Endothelial cell of umbilical vein (primary cell): ENCODE measurements at regions not wholly inside any gene's neighbourhood (a gene's known extent, or its start where the extent isn't known, plus 50 kb on each side); places are given as distances from the start of the nearest gene placed in this dataset.

Experiments
- EZH2 ChIP-seq: IDR thresholded peaks from 2 replicates; pipeline ENCODE4 v1.6.1; 2012; ENCODE audit warnings: borderline replicate concordance, low read depth, mild to moderate bottlenecking, moderate library complexity, low read length, inconsistent platforms; ENCODE audit not compliant: severe bottlenecking
- FOS ChIP-seq: IDR thresholded peaks from 2 replicates; pipeline ENCODE4 v1.6.1; 2011; ENCODE audit warnings: mild to moderate bottlenecking, low read length, moderate library complexity, borderline replicate concordance; ENCODE audit not compliant: insufficient read depth
- JUN ChIP-seq: IDR thresholded peaks from 2 replicates; pipeline ENCODE4 v1.6.1; 2011; ENCODE audit warnings: borderline replicate concordance, low read depth; ENCODE audit not compliant: insufficient read length, insufficient read depth
- MYC ChIP-seq: IDR thresholded peaks from one replicate; pipeline ENCODE4 v1.6.1; 2011; ENCODE audit warnings: mild to moderate bottlenecking, low read depth, low read length
- POLR2A ChIP-seq: IDR thresholded peaks from 2 replicates; pipeline ENCODE4 v1.6.1; 2012; ENCODE audit warnings: low read depth, mild to moderate bottlenecking, control low read depth, low read length
- POLR2AphosphoS5 ChIP-seq: IDR thresholded peaks from 2 replicates; pipeline ENCODE4 v1.6.1; 2012; ENCODE audit warnings: low read depth, mild to moderate bottlenecking, control low read depth, low read length, moderate library complexity; ENCODE audit not compliant: insufficient read depth
- TF ChIP-seq, protein P1 (sequence below), 2 donors: IDR thresholded peaks; 1 replicate in 1 of 2; 2 replicates in 1 of 2; pipeline ENCODE4 v1.5.1; 2011; ENCODE audit warnings: low read length in 2 of 2, mild to moderate bottlenecking in 2 of 2, moderate library complexity in 2 of 2, control low read depth in 1 of 2, inconsistent platforms in 1 of 2, low read depth in 1 of 2; ENCODE audit not compliant: insufficient read depth in 1 of 2; ENCODE audit errors: extremely low read depth in 1 of 2

DNA sequence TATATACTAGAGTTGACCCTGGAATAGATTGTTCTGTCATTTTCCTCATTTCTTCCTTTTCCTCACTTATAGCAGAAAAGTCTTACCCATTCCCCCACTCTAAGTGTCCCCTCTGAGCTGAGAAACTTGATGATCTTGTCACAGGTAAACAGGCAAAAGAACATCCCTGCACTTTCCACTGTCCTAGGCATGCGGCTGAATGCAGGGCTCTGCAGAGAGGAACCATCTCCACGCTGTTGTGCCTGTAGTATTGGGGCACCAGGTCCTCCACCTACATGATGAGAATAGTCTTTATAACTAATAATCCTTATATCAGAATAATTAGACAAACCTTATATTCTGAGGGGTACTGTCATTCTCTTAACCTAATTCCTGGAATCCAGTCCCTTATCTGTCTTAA, 211.3 kb downstream of the RBM26 start:
- TF ChIP-seq MYC (no peak), POLR2A (no peak), JUN (no peak), POLR2AphosphoS5 (no peak), EZH2 (no peak), FOS (no peak)
- TF ChIP-seq, protein P1, sequence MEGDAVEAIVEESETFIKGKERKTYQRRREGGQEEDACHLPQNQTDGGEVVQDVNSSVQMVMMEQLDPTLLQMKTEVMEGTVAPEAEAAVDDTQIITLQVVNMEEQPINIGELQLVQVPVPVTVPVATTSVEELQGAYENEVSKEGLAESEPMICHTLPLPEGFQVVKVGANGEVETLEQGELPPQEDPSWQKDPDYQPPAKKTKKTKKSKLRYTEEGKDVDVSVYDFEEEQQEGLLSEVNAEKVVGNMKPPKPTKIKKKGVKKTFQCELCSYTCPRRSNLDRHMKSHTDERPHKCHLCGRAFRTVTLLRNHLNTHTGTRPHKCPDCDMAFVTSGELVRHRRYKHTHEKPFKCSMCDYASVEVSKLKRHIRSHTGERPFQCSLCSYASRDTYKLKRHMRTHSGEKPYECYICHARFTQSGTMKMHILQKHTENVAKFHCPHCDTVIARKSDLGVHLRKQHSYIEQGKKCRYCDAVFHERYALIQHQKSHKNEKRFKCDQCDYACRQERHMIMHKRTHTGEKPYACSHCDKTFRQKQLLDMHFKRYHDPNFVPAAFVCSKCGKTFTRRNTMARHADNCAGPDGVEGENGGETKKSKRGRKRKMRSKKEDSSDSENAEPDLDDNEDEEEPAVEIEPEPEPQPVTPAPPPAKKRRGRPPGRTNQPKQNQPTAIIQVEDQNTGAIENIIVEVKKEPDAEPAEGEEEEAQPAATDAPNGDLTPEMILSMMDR (IDR thresholded peaks at IDR 0.05; ENCODE audit: extremely low read depth in 1 of 2, insufficient read depth in 1 of 2, low read depth in 1 of 2, low read length in 2 of 2): no peak
